HG03439 (cell line): ENCODE measurements at regions not wholly inside any gene's neighbourhood (a gene's known extent, or its start where the extent isn't known, plus 50 kb on each side); places are given as distances from the start of the nearest gene placed in this dataset.

Experiments
- ATAC-seq: cut with Tn5 transposase; IDR thresholded peaks from one replicate; pipeline ENCODE4 v1.9.1; 2021; ENCODE audit warnings: mild to moderate bottlenecking, moderate library complexity; ENCODE audit not compliant: unreplicated experiment

DNA sequence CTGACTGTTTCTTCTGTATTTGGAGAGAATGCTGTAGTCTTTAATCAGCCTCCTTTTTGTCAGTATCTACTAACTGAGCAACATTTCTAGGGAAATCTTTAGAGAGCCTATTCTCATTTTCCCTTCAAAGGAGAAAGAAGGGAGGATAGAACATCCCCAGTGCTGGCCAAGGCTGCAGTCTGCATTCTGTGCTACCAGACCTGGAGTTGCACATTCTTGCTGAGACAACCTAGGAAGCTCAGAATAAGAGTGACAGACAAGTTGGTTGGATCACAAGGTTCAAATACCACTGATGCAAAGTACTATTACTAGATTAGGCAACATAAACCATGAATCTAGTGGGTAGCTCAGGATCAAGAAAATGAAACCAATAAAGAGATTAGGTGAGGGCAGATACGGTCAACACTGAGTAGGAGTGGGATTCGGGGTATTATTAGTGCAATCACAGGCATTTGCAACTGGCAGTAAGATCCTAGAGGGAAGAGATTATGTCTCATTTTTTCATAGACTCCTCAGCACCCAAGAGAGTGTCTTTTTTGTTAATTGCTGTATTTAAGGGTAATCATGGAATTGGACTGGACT lies 213.5 kb upstream of the FAM83B start:
- ATAC-seq = no peak

DNA sequence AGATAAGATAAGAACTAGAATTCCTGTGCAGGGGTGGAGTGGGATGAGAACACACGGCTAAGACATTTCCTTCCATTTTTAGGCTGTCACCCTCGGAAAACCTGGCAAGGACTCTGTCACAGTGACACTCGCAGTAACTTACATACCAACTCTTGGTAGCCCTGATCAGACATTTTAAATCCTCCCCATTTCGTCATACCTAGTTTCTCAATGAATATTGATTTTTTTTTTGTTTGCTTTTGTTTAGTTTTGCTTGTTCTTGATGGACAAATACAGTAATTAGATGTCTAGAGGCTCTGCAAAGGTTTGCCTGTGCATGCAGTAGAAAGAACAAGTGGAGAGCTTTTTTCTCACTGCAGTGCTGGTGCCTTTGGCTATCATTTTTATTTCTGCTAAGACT lies 213.0 kb upstream of the FAM83B start:
- no peak for ATAC-seq

DNA sequence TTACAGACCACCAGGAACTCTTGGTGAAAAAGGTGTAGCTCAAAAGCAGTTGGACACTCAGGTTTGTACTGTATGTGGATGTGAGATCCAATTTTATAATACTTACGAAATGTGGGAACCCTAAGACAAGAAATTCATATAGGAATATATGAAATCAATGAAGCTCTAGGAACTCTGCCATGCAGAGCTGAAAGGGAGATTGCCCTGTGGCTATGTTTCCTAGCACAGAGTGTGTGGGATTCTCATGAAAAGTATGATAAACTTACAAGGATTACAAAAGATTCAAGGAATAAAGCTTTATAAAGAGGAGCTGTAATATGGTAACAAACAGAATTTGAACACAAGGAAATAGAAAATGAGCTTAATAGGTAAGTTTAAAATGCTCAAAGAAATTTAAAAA lies 205.7 kb upstream of the FAM83B start:
- no peak for ATAC-seq

DNA sequence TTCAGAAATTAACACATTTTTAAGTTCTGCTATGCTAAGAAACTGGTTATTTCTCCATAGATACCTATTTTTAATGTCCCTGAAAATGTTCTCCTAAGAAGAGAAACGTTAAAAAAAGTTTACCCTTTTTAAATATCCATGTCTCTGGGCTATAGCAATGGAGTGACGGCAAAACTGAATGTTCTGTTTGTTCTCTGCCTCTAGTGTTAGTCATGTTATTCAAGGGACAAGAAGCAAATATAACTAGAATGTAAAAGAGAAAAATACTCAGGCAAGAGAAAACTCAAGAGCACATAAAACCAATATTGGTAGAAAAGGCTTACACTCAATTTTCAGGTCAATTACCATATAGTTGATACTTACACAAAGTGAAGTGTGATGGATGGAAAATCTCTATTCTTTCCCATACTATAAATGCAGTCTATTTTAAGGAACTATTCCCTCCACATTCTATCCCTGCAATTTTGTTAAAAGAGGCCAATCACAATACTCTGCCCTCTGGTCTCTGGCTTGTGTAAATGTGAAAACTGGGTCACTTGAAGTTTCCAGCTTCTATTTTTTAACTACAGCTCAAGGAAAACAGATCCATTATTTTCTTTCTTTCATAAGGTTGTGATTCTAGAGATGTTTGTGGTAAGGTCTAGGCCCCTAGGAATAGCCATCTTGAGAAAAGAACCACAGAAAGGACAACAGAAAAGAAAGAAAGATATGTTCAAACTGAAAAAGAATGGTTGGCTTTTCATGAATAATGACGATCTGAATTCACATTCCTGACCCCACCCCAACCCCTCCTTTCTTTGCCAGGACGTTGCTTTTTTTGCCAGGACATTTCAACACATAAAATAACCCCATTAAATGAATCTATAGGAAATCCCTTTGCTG lies 200.3 kb upstream of the FAM83B start:
- no peak for ATAC-seq

DNA sequence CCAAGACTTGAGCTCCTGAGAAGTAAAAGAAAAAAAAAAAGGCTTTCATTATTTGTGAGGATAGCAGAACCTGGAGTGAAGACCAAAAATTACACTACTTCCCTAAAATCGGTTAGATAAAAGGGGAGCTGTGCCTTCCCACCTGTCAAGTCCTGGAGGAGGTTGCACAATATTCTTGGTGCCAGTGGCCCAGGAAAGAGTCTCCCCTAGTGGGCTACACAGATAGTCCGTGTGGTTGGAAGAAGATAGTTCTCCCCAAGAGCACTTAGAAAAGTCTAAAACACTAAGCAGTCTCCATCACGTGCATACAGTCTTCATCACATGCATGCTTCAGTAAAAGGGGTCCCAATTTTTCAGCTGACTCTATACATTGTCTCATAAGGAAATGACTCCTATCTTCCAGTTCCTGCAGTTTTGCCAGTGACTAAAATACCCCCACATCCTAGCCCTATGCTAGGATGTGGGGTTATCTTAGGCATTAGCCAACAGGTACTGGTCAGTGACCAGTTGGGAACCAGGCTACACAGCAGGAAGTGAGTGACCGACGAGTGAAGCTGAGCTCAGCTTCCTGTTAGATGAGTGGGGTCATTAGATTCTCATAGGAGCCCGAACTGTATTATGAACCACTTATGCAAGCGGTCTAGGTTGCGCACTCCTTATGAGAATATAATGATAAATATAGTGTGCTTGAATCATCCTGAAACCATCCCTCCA lies 199.5 kb upstream of the FAM83B start:
- no peak for ATAC-seq

DNA sequence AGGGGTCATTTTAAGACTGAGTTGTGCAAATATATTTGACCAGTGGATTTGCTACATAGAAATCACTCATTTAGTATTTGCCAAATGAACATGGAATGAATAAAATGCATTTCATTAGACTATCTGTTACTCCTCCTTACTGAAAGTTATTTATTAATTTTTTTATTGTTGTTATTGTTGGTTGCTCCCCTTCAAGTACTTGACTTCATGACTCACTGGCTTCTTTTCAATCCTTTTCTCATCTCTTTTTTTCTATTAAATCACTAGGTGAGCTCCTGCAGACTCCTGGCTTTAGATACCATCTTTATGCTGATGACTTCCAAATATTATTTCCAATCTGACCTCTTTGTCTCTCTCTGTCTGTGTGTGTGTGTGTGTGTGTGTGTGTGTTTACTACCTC lies 192.2 kb upstream of the FAM83B start:
- no peak for ATAC-seq

DNA sequence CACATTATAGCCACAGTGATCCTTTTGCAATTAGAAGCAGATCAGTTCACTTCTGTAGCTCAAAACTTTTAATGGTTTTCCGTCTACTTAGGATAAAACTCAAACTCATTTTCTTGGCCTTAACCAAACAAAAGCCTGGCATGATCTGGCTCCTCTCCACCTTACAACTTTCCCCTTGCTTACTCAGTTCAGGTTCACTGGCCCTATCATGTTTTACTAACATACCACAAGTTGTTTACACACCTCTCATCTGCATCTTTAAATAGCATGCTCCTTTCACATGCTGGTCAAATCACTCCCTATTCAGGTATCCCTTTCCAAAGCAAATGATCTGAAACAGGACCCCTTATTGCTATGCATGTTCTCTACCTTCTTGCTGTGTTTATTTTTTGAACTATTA lies 191.4 kb upstream of the FAM83B start:
- ATAC-seq = no peak

DNA sequence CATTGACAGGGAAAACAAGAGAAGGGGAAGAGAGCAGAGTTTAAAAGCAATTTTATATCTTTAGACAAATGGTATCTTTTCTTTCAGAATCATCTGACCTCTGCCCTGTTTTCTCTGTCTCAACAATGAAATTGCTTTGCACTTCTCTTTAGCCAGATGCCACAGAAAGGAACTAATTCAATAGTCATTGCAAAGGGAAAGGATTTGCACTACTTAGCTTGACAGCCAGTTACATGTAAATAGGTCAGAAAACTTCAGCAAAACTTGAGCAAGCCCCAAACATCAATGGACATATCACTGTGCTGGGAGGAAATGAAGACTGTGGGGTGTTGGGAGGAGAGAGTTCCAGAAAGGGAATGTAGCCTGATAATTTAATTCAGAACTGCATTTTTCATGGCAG lies 181.3 kb upstream of the FAM83B start:
- ATAC-seq = no peak

DNA sequence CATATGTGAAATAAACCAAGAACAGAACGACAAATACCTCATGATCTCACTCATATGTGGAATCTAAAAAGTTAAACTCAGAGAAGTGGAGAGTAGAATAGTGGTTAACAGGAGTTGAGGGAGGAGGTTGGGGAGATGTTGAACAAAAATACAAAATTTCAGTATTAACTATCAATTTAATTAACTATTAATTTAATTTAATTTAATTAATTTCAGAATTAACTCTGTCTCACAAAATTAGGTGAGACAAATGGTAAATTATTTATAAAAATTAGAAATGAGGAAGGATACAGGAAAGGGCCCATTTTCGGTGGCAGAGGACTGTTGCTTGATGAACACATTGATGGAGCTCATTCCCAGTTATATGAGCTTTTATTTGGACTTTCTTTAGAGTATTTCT lies 166.0 kb upstream of the FAM83B start:
- no peak for ATAC-seq

DNA sequence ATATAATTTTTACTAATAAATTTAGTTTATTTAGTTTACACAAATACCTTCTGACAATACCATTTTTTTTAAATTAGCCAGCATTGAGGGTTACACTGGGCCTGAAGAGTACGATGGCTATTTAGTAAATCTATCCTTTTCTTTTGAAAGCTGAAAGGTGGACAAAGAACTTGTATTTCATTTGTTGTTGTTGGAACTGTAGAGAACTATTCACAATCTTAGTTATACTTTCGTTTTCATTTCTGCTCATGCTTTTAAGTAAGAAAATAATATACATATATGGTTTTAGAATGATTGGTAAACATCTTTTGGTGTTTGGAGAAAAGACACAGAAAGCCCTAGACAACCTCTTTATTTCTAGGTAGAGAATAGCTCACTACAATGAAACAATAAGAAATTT lies 165.3 kb upstream of the FAM83B start:
- no peak for ATAC-seq

DNA sequence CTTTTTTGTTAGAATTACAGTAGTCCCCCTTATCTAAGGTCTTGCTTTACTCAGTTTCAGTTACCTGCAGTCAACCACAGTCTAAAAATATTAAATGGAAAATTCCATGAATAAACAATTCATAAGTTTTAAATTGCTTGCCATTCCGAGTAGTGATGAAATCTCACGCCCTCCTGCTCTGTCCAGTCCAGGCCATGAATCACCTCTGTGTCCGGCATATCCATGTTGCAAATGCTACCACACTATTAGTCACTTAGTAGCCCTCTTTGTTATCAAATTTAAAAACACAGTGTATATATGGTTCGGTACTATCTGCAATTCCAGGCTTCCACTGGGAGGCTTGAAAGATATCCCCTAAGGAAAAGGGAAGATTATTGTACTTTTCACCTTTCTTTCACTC lies 164.6 kb upstream of the FAM83B start:
- no peak for ATAC-seq

DNA sequence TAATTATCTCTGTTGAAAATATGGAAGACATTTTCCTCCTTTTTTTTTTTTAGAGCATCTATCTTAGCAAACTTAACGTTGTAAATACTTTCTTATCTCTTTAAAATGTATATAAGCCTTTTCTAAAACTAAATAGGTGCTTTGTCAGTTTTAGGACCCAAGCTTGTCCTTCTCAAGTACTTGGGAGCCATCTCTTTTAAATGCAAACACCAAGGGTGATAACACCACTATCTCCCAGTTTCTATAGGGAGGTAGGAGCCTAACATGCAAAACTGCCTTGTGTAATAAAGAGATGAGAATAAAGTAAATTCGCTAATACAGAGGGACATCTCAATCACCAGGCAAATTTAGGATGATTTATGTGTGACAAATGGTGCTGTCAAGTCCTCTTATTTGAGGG lies 157.0 kb upstream of the FAM83B start:
- no peak for ATAC-seq

DNA sequence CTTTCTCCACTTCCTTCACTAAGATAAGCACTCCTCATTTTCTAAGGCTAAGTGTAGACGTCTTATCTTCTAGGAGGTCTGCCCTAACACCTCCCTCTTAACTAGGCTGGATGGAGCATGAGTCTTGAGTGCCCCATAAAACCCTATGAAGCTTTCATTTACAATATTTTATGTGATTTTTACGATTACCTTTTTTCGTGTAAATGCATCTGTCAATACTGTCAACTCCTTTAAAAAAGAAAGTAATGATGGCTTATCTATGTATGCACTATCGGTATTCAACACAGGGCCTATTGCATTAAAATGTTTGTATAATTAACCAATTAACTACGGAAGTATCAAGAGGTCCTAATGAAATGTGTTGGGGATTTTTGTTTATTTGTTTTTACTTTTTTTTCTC lies 156.0 kb upstream of the FAM83B start:
- no peak for ATAC-seq

DNA sequence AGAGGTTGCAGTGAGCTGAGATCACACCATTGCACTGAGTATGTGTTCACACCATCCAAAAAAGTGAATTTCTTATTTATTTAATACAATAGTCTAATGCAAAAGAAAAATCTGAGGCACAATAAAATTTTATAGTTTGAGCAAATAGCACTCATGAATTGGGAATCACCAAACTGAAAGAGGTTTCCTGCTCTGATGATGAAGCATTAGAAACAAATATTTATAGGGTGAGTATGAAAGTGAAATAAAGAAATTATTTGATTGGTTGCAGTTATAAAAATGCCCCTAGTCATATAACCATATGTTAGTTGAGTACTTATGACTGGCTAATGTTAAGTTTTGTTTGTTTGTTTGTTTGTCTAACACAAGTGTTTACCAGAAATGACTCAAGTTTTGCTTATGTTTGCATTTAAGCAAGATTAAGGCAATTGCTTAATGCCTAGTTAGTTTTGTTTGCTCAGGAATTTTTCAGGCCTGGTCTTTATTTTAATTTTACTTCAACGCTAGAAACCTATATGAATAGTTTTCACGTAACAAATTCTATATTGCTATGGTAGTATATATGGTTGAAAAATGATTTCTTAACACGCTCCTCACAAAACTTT lies 151.5 kb upstream of the FAM83B start:
- no peak for ATAC-seq

DNA sequence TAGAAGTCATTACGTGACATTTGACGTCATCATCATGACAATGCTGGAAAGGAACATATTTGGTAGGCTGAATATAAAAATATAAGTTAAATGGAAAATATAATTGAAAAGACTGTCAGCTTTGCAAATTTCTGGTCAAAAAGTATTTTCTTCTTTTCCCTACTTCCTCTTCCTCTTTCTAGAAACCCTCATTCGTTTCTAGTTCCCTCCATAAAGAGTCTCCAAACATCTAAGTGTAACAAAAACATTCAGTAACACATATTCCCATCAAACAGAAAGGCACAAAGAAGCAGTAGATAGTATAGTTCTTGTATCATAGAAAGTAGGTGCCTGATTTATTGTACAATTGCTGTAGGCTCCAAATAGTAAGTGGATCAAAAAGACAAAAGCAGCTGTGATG lies 150.8 kb upstream of the FAM83B start:
- ATAC-seq = no peak

DNA sequence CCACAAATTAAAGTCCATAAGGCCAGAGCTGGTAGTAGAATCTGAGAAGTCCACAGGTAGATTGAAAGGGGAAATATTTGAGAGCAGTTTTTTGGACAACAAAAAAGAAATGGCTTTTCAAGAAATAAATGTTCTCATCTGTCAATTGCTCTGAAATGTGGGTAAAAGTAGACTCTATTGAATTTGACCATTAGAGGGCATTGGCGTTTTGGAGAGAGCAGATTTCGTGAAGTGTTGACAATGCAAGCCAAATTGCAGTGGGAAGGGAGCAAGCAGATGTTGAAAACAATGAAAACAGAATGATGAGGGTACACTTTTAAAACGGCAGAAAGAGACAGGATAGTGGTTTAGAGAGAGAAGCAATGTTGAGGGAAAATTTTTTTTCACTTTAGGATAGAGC lies 149.1 kb upstream of the FAM83B start:
- ATAC-seq = no peak

DNA sequence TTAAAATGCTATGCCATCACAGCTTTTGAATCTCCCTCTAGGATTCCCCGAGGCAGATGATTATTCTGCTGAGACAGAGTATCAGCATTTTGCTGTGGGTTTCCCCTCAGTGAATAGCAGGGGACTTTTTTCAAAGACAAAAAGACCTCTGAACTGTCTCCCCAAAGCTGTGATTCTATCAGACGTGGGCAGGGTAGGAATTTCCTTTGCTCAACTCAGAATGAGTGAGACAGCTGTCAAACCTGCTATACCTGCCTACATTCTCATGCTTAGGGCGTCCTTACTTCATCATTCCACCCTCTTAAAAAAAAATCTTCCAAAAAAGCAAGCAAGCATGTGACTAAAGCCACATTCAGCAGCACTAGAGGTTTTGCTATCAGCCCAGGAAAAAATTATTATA lies 147.6 kb upstream of the FAM83B start:
- peak; percentile 79 for ATAC-seq

DNA sequence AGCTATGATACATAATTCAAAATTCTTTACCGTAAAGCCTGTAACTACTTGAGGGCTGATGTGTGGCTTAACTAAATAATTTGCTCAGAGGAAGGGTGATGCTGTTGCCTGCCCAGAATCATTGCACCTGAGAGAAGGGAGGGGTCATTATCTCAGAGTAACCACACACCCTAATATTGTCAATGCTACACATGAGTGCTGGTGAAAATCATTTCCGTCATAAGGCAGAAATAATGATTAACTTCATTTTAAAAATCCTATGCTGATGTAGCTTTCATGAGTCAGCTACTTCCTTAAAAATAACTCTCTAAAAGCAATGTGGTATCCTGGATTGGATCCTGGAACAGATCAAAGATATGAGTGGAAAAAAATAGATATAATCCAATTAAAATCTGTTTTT lies 146.4 kb upstream of the FAM83B start:
- no peak for ATAC-seq

DNA sequence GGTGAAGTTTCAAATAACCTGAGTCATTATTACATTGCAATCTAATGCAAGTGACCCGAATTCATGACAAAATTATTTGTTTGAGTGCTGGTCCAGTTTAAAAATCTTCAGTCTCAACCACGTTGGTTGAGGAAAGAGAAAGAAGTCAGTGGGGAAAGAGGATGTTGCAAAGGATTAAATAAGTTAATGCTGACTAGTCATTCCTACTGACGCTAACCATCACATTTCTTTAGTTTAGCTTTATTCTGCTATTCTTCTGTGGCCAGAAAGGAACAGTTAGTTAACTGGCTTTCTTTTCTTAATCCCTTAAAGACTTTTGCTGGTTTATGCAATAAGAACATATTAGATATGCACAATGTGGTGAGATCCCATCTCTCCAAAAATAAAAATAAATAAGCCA lies 143.8 kb upstream of the FAM83B start:
- no peak for ATAC-seq

DNA sequence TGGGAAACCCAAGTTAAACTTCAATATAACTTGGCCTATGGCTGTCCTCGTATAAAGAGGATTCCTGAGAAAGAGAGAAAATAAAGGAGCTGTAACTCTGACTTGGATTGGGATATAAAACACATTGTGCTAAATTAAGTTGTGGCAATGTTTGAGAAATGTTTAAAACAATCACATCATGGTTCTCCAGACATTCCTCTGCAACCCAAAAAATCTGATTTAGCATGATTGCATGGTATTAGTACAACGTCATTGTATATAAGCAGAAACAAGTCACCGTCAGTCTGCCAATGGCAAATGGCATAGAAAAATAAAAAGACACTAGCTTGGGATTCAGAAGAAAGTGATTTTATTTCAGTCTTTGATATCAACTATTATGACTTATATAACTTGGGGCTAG lies 140.2 kb upstream of the FAM83B start:
- no peak for ATAC-seq

DNA sequence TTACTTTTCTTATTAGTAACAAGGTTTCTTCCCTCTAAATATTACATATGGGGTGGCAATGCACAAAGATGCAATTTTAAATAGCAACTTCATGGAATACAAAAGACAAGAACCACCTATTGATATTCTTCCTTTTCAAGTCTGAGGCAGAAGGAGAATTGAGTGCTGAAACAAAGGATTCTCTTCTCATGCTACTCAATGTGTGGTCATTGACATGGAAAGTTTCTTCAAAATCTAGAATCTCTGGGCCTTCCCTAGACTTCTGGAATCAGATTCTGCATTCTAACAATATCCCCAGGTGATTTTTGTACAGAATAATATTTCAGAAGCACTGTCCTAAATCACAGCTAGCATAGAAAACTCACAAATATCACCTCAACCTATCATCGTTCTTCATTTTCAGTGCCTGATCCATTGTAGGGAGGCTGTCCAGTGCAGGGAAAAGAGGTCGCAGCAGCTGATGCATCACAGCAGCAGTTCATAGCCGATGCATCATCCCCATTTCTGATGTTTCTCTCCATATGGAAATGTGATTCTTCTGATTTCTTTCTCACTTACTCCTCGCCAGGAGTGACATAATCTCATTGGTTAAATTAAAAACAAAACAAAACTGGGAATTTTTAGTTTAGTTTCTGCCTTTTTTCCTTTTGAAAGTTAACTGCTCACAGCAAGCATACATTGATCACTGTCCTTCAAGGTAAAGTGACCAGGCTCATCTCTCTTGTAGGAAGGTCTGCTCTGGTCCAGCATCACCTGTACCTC lies 139.5 kb upstream of the FAM83B start:
- ATAC-seq = no peak
